ENCODE measurements at regions not wholly inside any gene's neighbourhood (a gene's known extent, or its start where the extent isn't known, plus 50 kb on each side); places are given as distances from the start of the nearest gene placed in this dataset.

DNA sequence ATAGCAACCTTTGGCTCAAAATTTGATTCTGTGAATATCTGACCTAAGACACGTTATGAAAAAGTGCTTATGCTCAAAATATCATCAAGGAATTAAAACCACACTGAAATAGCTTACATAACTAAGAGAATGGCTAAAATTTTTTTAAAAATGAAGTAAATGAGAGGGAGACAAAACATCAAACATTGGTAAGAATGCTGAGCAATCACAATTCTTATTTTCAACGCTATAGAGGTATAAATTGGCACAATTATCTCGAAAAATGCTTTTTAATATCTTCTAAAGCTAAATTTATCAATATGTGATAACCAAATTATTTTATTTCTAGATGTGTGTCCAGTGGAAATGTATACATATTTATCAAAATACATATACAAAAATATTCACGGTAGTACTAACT lies 381.3 kb downstream of the ANXA1 start:
- Histone ChIP-seq H3K36me3 (replicated peaks; ENCODE audit: control insufficient read depth, insufficient read depth, low read length) (no peaks in the 10 kb centered on the region), H3K27me3 (ENCODE audit: control insufficient read depth, insufficient read depth, low read length) (no peaks in the 10 kb centered on the region), H3K4me3 (ENCODE audit: insufficient read depth, low read depth, low read length) (no peak overlapping the region)
- no peak for DNase-seq

DNA sequence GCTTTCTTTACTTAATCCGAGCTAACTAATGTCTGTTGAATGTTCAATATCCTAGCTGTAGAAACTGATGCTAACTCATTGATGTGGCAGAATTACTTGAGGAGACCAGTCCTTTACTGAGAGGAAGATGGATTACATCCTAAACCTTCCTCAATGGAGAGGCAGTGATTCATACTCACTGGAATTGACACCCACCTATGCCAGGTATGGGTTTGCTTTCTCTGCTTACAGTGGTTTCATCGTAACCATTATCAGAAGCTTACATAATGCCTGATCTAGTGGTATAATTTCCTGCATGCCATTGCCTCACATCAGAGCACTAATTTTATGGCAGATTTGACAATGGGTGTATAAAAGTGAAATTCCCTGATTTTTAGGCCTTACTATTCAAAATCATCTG lies 384.7 kb downstream of the ANXA1 start:
- Histone ChIP-seq H3K27me3 (ENCODE audit: control insufficient read depth, insufficient read depth, low read length) (no peaks in the 10 kb centered on the region), H3K36me3 (replicated peaks; ENCODE audit: control insufficient read depth, insufficient read depth, low read length) (no peaks in the 10 kb centered on the region), H3K4me3 (ENCODE audit: insufficient read depth, low read depth, low read length) (no peak overlapping the region)
- DNase-seq, result no peak

DNA sequence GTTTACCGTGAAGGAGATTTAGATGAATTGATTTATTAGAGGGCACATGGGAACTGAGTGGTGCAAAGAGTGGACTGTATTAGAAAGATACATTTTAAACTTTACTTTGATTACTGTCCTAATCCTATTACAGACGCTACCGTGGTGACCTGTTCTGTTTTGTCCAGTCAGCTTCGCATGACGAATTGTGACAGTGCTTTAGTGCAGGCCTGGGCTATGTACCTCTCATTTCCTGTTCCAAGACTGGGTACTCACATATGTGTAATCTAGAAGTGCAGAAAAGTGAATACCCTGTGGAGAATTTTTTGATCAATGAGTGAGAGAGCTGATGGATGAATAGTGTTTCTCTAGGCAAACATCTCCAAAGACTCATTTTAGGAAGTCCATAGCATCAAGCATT lies 385.9 kb downstream of the ANXA1 start:
- no peaks in the 10 kb centered on the region for H3K36me3 ChIP-seq (replicated peaks; ENCODE audit: control insufficient read depth, insufficient read depth, low read length)
- no peaks in the 10 kb centered on the region for H3K27me3 ChIP-seq (ENCODE audit: control insufficient read depth, insufficient read depth, low read length)
- no peak for DNase-seq
- no peak overlapping the region for H3K4me3 ChIP-seq (ENCODE audit: insufficient read depth, low read depth, low read length)

DNA sequence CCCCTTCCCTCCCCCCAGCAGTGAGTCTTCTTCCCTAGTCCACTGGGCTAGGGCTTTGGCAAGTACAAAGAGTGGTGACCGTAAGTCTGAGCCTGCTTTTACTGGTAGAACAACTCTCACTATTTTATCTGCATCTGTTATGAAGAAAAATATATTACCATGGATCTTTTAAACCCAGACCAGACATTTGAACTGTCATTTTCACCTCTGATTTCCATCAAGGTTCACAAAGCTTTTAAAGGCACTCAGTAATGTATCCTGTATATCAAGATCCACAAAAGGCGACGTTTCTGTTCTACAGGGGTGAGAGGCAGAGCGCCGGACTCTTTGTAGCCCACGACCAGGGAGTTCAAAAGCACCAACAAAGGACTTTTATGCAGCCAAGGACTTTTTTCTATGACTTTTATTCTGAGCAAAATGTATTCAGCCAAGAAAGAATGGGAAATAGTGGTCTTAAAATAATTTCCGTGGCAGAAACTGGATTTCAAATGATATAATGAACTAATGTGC lies 388.3 kb downstream of the ANXA1 start:
- H3K4me3 ChIP-seq (ENCODE audit: insufficient read depth, low read depth, low read length), result no peak overlapping the region
- H3K36me3 ChIP-seq (replicated peaks; ENCODE audit: control insufficient read depth, insufficient read depth, low read length), result no peaks in the 10 kb centered on the region
- H3K27me3 ChIP-seq (ENCODE audit: control insufficient read depth, insufficient read depth, low read length), result no peaks in the 10 kb centered on the region
- no peak for DNase-seq

DNA sequence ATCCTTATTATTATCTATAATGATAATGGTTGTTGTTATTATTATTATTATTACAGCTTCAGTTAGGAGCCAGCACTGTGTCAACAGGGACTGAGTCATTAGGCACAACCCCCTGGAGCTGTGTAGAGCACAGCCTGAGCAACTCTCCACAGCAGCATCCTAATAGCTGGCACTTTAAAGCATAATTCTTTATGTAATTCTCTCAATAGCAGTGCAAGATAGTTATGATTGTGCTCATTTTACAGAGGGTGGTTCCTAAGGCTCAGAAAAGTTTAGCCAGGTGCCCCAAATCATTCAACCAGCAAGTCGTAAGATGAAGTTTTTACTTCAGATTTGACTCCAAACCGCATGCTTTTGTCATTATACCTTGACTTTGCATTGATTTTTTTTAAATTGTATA lies 390.3 kb downstream of the ANXA1 start:
- Histone ChIP-seq H3K36me3 (replicated peaks; ENCODE audit: control insufficient read depth, insufficient read depth, low read length) (no peaks in the 10 kb centered on the region), H3K4me3 (ENCODE audit: insufficient read depth, low read depth, low read length) (no peak overlapping the region), H3K27me3 (ENCODE audit: control insufficient read depth, insufficient read depth, low read length) (no peaks in the 10 kb centered on the region)
- no peak for DNase-seq

DNA sequence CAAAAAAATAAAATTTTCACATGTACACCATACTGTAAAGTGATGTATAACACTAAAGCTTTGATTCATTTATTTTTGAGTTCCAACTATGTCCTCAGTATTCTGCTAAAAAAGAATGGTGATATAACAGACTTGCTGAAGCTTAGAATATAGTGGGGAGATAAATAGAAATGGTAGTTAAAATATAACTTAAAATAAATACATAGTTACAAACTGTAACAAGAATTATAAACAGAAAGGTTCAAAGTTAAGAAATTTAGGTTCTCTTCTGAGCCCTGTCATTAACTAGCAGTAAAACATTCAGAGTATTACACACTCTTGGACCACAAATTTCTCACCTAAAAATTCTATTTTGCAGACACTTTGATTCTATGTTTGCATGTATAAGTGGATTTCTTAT lies 392.1 kb downstream of the ANXA1 start:
- no peaks in the 10 kb centered on the region for H3K36me3 ChIP-seq (replicated peaks; ENCODE audit: control insufficient read depth, insufficient read depth, low read length)
- no peak overlapping the region for H3K4me3 ChIP-seq (ENCODE audit: insufficient read depth, low read depth, low read length)
- H3K27me3 ChIP-seq (ENCODE audit: control insufficient read depth, insufficient read depth, low read length), result no peaks in the 10 kb centered on the region
- DNase-seq, result no peak

DNA sequence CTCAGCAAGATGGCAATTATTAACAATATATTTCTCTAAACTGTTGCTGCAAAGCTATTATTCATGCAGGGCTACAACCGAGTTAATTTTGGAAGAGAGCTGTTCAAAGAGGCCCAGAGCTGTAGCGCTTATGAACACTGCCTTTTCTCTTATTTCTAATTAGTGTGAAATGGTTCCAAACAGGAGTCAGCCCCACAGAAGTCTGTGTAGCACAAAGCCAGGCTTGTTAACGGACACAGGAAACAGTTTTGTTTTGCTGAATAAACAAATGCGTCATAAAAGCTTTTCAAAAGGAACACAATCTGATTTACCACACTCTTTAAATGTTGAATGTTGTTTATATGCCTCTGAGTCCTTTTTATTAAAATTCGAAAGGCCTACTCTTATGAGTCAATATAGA lies 396.5 kb downstream of the ANXA1 start:
- H3K4me3 ChIP-seq (ENCODE audit: insufficient read depth, low read depth, low read length), result no peak overlapping the region
- H3K36me3 ChIP-seq (replicated peaks; ENCODE audit: control insufficient read depth, insufficient read depth, low read length), result no peaks in the 10 kb centered on the region
- H3K27me3 ChIP-seq (ENCODE audit: control insufficient read depth, insufficient read depth, low read length), result no peaks in the 10 kb centered on the region
- no peak for DNase-seq

DNA sequence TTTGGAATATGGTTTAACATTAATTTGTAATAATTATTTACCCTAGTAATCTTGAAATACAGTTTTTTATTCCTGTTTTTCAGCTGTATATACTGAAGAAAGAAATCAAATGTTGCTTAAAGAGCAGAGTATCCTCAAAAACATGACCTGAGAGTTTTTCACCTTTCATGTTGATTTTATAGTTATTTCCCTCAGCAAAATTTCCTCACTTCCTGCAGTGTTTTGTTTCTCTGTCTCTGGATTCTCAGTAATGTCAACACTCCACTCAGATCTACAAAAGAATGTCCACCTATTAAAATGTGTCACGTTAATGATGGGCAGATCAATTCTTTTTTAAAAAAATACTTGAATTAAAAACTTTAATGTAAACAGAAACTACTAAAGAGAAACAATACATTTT lies 398.3 kb downstream of the ANXA1 start:
- H3K4me3 ChIP-seq (ENCODE audit: insufficient read depth, low read depth, low read length), result no peak overlapping the region
- no peaks in the 10 kb centered on the region for H3K36me3 ChIP-seq (replicated peaks; ENCODE audit: control insufficient read depth, insufficient read depth, low read length)
- DNase-seq, result no peak
- no peaks in the 10 kb centered on the region for H3K27me3 ChIP-seq (ENCODE audit: control insufficient read depth, insufficient read depth, low read length)

DNA sequence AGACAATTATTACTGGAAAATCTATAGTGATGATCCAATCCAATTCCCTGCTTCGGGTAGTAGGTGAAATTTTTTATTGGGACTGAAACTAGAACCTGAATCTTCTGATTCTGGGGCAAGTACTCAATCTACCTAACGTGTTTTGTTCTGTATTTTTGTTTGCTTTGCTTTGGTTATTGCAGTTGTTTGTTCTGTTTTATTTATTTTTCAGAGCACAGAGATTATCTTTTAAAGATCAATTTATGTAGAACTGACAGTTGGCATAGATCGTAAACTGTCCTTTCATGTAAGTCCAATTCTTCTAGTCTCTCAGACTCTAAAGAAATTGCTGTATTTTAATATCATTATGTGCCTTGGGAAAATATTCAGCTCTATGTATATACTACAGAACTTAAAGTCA lies 401.6 kb downstream of the ANXA1 start:
- no peak overlapping the region for H3K4me3 ChIP-seq (ENCODE audit: insufficient read depth, low read depth, low read length)
- H3K36me3 ChIP-seq (replicated peaks; ENCODE audit: control insufficient read depth, insufficient read depth, low read length), result no peaks in the 10 kb centered on the region
- H3K27me3 ChIP-seq (ENCODE audit: control insufficient read depth, insufficient read depth, low read length), result no peaks in the 10 kb centered on the region
- no peak for DNase-seq

DNA sequence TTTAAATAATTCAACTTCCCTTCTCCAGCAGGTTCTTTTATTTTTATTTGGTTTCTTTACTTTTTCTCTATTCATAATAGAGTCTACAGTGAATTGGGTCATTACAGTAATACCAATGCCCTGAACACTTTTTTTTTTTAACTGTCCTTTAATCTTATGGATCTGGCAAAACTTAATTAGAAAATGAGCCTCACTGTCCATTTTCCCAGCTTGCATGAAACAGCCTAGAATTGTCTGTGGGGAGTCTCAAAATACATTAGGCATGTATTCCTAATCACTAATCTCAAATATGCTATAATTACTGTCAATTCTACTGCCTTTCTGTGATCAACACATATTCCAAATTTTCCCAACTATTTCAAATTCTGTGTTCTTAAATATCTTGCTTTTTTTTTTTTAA lies 406.8 kb downstream of the ANXA1 start:
- DNase-seq, result no peak
- Histone ChIP-seq H3K4me3 (ENCODE audit: insufficient read depth, low read depth, low read length) (no peak overlapping the region), H3K27me3 (ENCODE audit: control insufficient read depth, insufficient read depth, low read length) (no peaks in the 10 kb centered on the region), H3K36me3 (replicated peaks; ENCODE audit: control insufficient read depth, insufficient read depth, low read length) (no peaks in the 10 kb centered on the region)

DNA sequence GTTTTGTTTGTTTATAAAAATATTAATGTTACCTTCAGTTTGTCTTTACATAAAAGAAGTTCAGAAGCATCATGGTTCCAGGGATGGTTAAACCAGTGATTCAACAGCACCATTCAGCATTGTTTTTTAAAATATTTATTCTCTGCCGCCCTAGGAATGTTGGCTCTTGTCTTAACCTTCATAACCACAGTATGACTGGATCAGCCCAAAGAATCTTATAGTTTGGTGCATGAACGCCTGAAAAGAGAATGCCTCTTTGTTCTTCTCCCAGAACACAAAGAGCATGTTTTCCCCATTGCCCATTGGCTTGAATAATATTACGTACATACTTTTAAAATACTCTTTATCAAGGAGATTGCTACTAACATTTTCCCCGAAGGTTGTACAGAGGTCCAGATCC lies 413.4 kb downstream of the ANXA1 start:
- Histone ChIP-seq H3K4me3 (ENCODE audit: insufficient read depth, low read depth, low read length) (no peak overlapping the region), H3K27me3 (ENCODE audit: control insufficient read depth, insufficient read depth, low read length) (no peaks in the 10 kb centered on the region), H3K36me3 (replicated peaks; ENCODE audit: control insufficient read depth, insufficient read depth, low read length) (no peaks in the 10 kb centered on the region)
- no peak for DNase-seq

DNA sequence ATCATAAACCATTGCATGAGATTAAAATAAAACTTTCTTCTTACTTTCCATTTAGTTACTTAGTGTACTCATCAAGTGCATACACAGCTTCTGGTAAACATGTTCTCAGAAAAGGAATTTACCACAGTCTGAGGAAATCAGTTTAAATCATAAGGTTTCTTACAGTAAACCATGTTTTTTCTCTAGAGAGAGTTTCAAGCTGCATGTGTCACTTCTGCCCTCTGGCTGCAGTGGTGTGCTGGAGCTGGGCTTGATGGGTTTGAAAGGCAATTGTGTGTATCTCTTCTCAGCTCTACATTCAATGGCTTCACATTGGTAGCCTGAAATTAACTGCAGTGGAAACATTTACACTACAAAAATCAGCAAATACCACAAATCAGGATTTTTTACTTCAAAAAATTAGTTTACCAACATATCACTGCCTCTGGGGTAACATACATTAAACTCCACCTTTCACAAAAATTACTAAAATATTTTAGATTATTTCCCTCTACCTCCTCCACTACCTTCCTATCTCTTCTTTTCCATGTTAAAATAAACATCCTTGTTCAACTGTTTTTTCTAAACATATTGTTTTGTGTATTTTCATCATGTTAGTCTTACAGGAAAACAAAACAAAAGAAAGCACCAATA lies 414.3 kb downstream of the ANXA1 start:
- no peaks in the 10 kb centered on the region for H3K36me3 ChIP-seq (replicated peaks; ENCODE audit: control insufficient read depth, insufficient read depth, low read length)
- no peaks in the 10 kb centered on the region for H3K27me3 ChIP-seq (ENCODE audit: control insufficient read depth, insufficient read depth, low read length)
- peak; percentile 4 for DNase-seq
- no peak overlapping the region for H3K4me3 ChIP-seq (ENCODE audit: insufficient read depth, low read depth, low read length)

DNA sequence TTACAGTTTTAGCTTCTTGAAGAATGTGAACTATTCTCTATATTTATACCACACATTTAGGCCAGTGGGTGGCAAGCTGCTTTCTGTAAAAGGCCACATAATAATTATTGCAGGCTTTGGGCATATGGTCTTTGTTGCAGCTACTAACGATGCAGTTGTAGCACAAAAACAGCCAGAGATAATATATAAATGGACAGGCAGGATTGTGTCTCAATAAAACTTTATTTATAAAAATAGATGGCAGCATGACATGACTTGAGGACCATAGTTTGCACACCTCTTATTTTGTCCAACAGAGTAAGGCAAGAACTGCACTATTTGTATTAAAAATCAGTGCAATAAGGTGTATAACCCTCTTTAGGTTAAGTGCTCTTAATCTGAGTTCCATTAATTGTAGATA lies 415.0 kb downstream of the ANXA1 start:
- H3K4me3 ChIP-seq (ENCODE audit: insufficient read depth, low read depth, low read length), result no peak overlapping the region
- no peaks in the 10 kb centered on the region for H3K27me3 ChIP-seq (ENCODE audit: control insufficient read depth, insufficient read depth, low read length)
- no peaks in the 10 kb centered on the region for H3K36me3 ChIP-seq (replicated peaks; ENCODE audit: control insufficient read depth, insufficient read depth, low read length)
- no peak for DNase-seq

DNA sequence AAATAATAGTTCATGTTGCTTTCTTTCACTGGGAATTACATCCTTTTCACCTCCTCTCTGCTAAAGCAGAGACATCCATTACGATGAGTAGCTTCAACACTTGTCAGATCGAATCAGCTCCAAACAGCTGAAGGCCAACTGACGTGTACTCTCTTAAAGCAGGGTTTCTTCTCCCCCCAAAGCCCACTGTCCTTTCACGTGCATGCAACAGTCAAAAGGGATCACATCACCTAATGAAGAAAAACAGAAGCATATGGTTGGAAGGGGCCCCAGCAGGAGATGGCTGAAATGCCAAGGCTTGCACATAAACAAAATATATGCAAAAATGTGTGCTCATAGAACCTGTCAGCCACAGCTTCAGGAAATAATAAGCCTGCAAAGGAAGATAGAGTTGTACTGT lies 421.6 kb downstream of the ANXA1 start:
- DNase-seq, result no peak
- Histone ChIP-seq H3K27me3 (ENCODE audit: control insufficient read depth, insufficient read depth, low read length) (no peaks in the 10 kb centered on the region), H3K4me3 (ENCODE audit: insufficient read depth, low read depth, low read length) (no peak overlapping the region), H3K36me3 (replicated peaks; ENCODE audit: control insufficient read depth, insufficient read depth, low read length) (no peaks in the 10 kb centered on the region)

DNA sequence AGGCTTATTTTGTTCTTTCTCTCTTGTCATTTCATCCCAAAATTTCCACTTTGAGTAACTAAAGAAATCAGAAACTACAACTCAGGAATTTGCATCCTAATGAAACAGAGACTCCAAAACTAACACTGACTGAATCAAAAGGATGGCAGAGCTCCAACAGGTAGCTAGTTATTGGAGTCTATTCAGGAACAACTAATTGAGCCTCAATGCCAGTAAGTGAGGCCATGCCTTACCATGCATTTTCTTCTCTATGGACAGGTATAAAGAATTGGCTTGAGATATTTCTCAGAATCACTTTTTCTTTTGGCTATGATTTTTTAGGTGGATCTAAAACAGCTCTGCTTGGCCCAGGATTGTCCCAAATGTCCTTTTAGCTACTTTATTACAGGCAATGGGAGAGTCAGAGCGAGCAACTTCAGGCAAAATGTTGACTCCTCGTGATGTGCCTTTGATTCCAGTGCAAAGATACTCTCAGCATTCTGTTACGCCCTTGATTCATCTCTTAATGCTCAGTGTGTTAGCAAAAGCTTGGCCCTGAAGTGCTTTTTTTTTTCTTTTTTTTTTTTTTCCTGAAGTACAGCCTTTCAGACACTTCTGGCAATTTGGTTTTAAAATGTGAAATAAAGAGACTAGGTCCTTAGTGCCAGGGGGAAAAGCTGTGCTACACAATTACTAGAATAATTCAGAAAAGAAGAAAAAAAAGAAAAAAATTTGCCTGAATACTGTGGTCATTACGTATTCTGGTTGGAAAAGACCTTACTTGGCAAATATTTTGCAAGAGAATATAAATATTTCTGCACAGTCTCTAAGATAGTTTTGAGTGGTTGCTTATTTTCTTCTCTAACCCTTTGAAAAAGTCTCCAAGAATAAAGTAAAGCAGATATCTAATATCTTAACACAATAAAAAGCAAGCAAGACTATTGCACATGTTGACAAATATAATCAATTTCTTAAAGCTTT lies 423.7 kb downstream of the ANXA1 start:
- no peak overlapping the region for H3K4me3 ChIP-seq (ENCODE audit: insufficient read depth, low read depth, low read length)
- no peak for DNase-seq
- no peaks in the 10 kb centered on the region for H3K27me3 ChIP-seq (ENCODE audit: control insufficient read depth, insufficient read depth, low read length)
- H3K36me3 ChIP-seq (replicated peaks; ENCODE audit: control insufficient read depth, insufficient read depth, low read length), result no peaks in the 10 kb centered on the region

All from H7 (cell line).